Memory B cell (primary cell): ENCODE measurements at regions not wholly inside any gene's neighbourhood (a gene's known extent, or its start where the extent isn't known, plus 50 kb on each side); places are given as distances from the start of the nearest gene placed in this dataset.

Experiments used
- ATAC-seq: fragments of 150-1000 bp; cut with Tn5 transposase; 2 replicates; pipeline ENCODE4 v1.10.0; 2021; ENCODE audit warnings: low read depth, mild to moderate bottlenecking, moderate library complexity
- DNase-seq, 2 donors: peaks; one replicate each; pipeline ENCODE4 v3.0.0; 2022; ENCODE audit warnings: low spot score in 2 of 2
- H3K27ac Mint-ChIP-seq: one replicate; pipeline ENCODE4 v1.8.0; 2022; ENCODE audit warnings: mild to moderate bottlenecking, moderate library complexity, mixed read lengths
- H3K27me3 Mint-ChIP-seq: one replicate; pipeline ENCODE4 v1.8.0; 2022; ENCODE audit warnings: mixed read lengths
- H3K36me3 Mint-ChIP-seq: one replicate; pipeline ENCODE4 v1.8.0; 2022; ENCODE audit warnings: mild to moderate bottlenecking, mixed read lengths
- H3K4me1 Mint-ChIP-seq: one replicate; pipeline ENCODE4 v1.8.0; 2022; ENCODE audit warnings: mixed read lengths
- H3K4me3 Mint-ChIP-seq: one replicate; pipeline ENCODE4 v1.8.0; 2022; ENCODE audit warnings: mild to moderate bottlenecking, moderate library complexity, mixed read lengths
- H3K9me3 Mint-ChIP-seq: one replicate; pipeline ENCODE4 v1.8.0; 2022; ENCODE audit warnings: mixed read lengths

DNA sequence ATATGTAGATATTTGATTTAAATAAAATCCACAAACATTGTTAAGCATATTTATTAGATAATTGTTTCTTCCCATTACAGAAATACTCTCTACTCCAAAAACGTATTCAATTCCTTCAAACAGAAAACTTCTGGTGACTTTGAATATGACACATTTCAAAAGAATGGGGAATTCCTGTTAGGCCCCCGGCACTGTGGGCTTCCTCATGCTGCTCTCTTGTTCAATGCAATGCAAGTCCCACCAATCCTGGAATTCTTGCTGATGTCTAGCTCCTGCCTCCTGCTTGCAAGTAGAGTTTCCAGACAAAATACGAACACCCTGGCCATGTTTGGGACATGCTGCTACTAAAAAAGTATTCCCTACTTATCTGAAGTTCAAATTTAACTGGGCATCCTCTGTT lies 544.1 kb downstream of the QKI start:
- DNase-seq (no peak), ATAC-seq (no peak)
- H3K4me3 Mint-ChIP-seq = no peak overlapping the region
- H3K27ac Mint-ChIP-seq = no peak overlapping the region
- H3K4me1 Mint-ChIP-seq = peaks cover 3% of the 10 kb centered on the region
- no peaks in the 10 kb centered on the region for H3K9me3 Mint-ChIP-seq
- peaks cover 10% of the 10 kb centered on the region for H3K27me3 Mint-ChIP-seq
- no peaks in the 10 kb centered on the region for H3K36me3 Mint-ChIP-seq

DNA sequence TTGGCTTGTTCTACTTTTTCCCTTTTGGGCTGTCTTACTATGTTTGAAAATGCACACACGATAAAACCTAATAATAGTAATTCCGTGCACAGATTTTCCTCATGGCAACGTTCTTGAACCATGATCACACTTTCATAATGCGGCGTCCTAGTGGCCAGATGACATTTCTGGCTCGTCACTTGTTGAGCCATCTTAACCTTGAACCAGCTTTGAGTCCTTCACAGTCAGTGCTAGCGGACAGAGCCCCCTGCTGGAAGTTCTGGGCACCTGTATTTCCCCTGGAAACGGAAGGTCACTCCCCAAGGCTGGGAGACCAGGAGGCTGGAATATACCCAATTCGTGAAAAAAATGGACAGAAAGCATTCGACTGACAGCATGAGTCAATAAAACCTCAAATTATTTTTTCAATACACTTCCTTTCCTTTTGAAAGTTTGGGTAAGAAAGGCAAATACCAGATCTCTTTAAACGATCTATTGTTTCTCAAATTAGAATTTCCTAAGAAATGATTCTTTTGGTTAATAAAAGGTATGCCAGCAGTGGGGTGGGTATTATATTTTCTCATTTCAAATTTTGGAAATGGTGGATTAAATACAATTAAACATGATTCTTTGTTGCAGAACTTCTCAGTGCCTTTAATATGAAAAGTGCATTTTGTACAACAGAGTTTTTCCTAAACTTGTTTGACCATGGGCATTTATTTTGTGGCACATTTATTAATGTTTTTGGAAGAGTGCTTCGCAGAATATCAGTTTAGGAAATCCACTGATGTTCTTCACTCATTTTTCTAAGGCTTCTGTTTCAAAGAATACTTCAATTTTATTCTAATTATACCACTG lies 542.3 kb downstream of the QKI start:
- Mint-ChIP-seq H3K36me3 (no peaks in the 10 kb centered on the region), H3K27me3 (peaks cover 16% of the 10 kb centered on the region), H3K4me3 (no peak overlapping the region), H3K27ac (no peak overlapping the region), H3K4me1 (peaks cover 3% of the 10 kb centered on the region), H3K9me3 (no peaks in the 10 kb centered on the region)
- peak; percentile 60 to 67 for DNase-seq
- ATAC-seq = peak; percentile 90

DNA sequence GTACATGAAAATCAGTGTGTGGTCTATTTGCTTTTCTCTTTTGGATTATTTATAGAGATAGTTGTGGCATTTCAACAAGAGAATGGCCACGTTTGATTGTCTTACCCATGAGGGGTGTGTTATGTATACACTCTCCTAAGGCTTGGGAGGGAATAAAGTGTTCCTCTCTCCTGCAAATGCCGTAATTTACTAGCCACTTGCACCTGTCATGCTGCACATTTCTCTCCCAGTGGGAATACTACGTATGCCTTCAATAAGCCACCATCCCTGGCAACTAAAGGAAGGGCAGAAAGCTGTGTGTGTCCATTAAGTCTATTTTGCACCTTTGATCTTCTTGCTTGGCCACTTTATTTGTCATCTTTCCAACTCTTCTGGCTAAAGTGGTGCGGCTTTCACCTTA lies 541.2 kb downstream of the QKI start:
- DNase-seq = no peak
- Mint-ChIP-seq H3K27ac (no peak overlapping the region), H3K27me3 (peaks cover 19% of the 10 kb centered on the region), H3K9me3 (no peaks in the 10 kb centered on the region), H3K4me3 (no peak overlapping the region), H3K4me1 (peaks cover 3% of the 10 kb centered on the region), H3K36me3 (no peaks in the 10 kb centered on the region)
- no peak for ATAC-seq

DNA sequence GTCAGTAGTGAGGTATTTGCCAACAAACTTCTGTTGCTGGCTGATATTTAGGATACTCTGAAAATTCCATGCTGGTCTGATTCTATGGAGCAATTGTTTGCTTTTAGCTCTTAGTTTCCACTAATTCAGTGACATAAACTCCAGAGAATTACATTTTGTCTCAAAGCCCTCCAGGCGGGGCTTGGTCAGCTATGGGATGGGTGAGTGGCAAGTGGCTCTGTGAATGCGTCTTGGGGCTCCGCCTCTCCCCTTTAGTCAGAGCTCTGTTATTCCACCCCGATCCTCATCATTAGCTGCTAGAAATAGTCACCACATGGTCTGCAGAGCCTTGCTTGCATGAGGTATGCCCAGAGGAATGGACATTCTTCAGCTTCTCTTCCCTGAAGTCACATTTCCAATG lies 540.6 kb downstream of the QKI start:
- no peak for DNase-seq
- ATAC-seq = no peak
- H3K27ac Mint-ChIP-seq = no peak overlapping the region
- no peaks in the 10 kb centered on the region for H3K9me3 Mint-ChIP-seq
- no peaks in the 10 kb centered on the region for H3K36me3 Mint-ChIP-seq
- peaks cover 20% of the 10 kb centered on the region for H3K27me3 Mint-ChIP-seq
- H3K4me1 Mint-ChIP-seq = peaks cover 3% of the 10 kb centered on the region
- no peak overlapping the region for H3K4me3 Mint-ChIP-seq

DNA sequence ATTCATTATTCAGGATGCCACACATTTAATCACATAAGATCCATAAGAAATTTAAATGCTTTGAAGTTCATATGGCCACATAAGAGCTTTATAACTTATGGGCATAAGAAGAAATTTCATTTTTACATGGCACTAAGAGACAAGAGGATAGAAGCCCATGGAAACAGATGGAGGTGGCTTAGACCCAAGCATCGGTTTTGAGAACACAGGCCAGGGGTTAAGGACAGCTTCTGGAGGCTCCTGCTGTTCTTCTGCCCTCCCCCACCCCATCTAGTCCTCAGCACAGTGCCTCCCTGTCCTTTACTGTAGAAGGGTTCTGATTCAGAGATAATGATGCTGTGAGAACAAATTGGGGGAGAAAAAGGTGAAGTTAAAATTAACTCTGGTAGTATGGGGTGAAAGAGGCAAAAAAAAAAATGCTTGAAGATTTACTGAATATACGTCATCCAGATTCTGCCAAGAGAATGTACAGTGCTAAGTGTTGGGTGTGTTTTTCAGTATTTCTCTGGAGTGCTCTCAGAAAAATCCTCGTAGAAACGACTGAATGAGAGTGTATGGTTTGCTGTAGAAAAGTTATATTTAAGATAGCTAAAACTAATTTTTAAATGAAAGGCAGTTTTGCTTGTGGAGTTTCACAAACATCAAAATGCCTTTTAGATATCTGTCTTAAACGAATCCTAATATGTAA lies 539.7 kb downstream of the QKI start:
- Mint-ChIP-seq H3K27ac (no peak overlapping the region), H3K27me3 (peaks cover 21% of the 10 kb centered on the region), H3K4me3 (no peak overlapping the region), H3K36me3 (no peaks in the 10 kb centered on the region), H3K9me3 (no peaks in the 10 kb centered on the region), H3K4me1 (peaks cover 3% of the 10 kb centered on the region)
- no peak for ATAC-seq
- no peak for DNase-seq

DNA sequence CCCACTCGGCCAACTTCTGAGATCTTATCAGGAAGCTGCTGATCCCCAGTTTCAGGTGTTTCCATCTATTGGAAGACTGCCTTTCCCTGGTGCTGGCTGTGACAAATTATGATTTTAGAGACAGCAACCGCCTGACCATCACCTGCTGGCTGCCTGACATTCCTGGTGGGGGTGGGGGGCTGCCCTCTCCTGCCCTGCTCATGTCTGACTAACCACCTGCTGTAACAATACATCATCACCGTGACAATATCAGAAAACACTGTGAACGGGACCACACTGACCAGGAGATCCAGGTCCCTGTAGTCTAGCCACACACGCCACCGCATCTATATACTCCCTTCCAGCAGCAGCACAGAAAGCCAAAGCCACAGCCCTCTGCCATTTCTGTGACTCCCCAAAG lies 537.5 kb downstream of the QKI start:
- H3K9me3 Mint-ChIP-seq = no peaks in the 10 kb centered on the region
- H3K36me3 Mint-ChIP-seq = no peaks in the 10 kb centered on the region
- peaks cover 23% of the 10 kb centered on the region for H3K27me3 Mint-ChIP-seq
- peaks cover 3% of the 10 kb centered on the region for H3K4me1 Mint-ChIP-seq
- H3K4me3 Mint-ChIP-seq = no peak overlapping the region
- ATAC-seq (no peak), DNase-seq (no peak)
- H3K27ac Mint-ChIP-seq = no peak overlapping the region

DNA sequence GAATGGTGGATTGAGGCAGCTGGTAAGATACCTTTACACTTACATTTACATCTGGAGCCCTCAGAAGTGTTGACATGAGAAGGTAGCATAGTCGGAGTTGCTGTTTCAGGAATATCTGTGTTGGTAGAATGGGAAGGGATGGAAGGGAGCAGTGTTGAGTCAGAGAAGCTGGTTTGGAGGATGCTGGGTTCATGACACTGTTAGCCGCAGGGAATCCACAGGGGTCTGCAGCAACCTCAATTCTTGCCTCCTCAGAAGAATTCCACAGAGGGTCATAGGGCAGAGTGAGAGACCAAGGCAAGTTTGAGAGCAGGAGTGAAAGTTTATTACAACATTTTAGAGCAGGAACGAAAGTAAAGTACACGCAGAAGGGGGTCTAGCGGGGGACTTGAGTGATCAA lies 536.8 kb downstream of the QKI start:
- no peak overlapping the region for H3K4me3 Mint-ChIP-seq
- ATAC-seq (no peak), DNase-seq (no peak)
- H3K27ac Mint-ChIP-seq = no peak overlapping the region
- H3K36me3 Mint-ChIP-seq = no peaks in the 10 kb centered on the region
- H3K4me1 Mint-ChIP-seq = no peaks in the 10 kb centered on the region
- peaks cover 23% of the 10 kb centered on the region for H3K27me3 Mint-ChIP-seq
- no peaks in the 10 kb centered on the region for H3K9me3 Mint-ChIP-seq

DNA sequence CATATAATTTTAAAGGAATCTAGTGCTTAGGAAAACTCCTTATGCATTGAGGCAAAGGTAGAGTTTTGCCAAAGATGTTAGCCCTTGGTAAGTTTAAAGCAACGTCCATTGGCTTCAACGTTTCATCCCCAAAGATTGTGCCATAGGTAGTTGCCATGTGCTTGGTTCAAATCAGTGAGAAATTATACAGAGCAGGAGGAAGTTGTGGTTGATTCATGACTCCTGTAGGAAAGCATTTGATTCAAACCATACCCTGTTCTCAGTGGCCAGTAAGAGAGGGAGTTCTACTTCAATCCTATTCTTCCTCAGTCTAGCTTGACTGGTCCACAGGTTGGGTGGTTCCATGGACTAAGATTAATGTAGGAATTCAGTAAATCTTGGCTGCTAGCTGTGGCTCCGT lies 535.6 kb downstream of the QKI start:
- no peak for ATAC-seq
- Mint-ChIP-seq H3K4me1 (no peaks in the 10 kb centered on the region), H3K27me3 (peaks cover 15% of the 10 kb centered on the region), H3K4me3 (no peak overlapping the region), H3K36me3 (no peaks in the 10 kb centered on the region), H3K9me3 (no peaks in the 10 kb centered on the region), H3K27ac (no peak overlapping the region)
- DNase-seq = no peak

DNA sequence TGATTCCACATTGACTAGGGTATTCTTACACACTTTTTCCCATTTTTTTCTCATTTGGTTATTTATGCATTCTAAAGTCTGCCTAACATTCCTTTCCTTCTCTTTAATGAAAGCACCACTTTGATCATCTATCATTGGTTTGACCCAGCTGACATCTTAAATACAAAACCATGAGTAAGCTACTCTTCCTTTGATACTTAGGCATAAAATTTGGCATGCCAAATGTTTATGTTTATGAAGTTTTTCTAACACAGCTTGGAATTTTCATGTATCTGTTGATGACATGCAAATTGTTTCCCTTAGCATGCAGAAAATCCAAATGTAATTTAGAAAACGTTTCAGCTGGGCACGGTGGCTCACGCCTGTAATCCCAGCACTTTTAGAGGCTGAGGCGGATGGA lies 534.9 kb downstream of the QKI start:
- no peaks in the 10 kb centered on the region for H3K9me3 Mint-ChIP-seq
- ATAC-seq (no peak), DNase-seq (no peak)
- H3K36me3 Mint-ChIP-seq = no peaks in the 10 kb centered on the region
- H3K4me3 Mint-ChIP-seq = no peak overlapping the region
- peaks cover 17% of the 10 kb centered on the region for H3K27me3 Mint-ChIP-seq
- no peak overlapping the region for H3K27ac Mint-ChIP-seq
- no peaks in the 10 kb centered on the region for H3K4me1 Mint-ChIP-seq

DNA sequence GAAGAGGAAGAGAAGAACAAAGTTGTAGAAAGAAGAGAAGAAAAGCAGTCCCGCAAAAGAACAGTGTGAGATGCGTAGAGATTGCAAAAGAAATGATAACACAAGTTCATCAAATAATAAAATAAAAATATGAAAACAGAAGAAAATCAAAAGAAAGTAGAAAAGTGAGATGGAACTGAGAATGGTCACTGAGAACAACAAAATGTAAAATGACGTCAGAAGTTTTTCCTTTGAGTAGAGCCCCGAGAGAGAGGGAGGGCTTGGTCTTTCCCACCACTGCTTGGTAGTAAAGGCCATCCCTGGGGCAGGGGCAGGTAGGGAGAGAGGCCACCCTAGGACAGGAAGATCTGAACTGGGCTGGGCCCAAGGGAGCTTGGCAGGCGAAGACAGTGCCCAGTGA lies 533.7 kb downstream of the QKI start:
- Mint-ChIP-seq H3K4me3 (no peak overlapping the region), H3K27me3 (peaks cover 13% of the 10 kb centered on the region), H3K4me1 (no peaks in the 10 kb centered on the region)

DNA sequence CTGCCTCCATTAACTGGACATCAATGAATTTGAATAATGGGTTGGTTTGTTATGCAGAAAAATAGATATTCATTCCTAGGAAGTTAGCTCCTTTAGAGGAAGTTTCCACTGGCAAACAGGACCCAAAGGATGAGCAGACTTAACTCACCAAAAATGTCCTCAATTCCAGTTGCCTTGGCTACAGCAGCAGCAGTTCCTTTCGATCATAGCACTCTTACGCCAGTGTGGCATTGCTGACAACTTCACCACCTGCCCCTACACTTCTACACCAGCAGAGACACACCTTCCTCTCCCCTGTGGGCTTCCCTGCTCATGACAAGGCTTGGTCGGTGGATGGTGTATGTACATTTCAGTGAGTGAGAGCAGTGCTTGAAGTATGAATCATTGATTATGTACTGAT lies 532.8 kb downstream of the QKI start:
- Mint-ChIP-seq H3K9me3 (no peaks in the 10 kb centered on the region), H3K36me3 (no peaks in the 10 kb centered on the region), H3K4me1 (no peaks in the 10 kb centered on the region), H3K27ac (no peak overlapping the region), H3K4me3 (no peak overlapping the region), H3K27me3 (peaks cover 11% of the 10 kb centered on the region)
- ATAC-seq = no peak
- no peak for DNase-seq

More for the DNA sequence above, 533.7 kb downstream of the QKI start:
- no peak overlapping the region for H3K27ac Mint-ChIP-seq
- no peaks in the 10 kb centered on the region for H3K36me3 Mint-ChIP-seq
- no peak for ATAC-seq
- H3K9me3 Mint-ChIP-seq = no peaks in the 10 kb centered on the region
- no peak for DNase-seq

DNA sequence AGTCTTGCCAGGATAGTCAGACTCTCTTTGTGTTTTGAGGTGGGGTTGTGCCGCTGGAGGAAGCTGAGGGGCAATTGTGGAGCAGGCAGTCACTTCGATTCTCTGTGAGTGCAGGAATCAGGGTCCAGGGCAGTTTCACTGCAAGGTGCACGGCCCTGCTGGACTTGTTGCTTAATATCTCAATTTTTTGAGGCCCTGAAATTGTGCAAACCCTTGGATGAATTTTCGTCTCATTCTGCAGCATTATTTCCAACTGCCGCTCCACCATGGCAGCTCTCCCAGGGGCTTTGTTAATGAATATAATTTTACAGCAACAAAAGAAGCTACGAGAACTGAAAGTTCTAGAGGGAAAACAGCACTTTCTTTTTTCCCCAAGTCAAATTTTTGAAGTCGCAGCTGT lies 531.9 kb downstream of the QKI start:
- no peak for DNase-seq
- H3K27ac Mint-ChIP-seq = no peak overlapping the region
- no peak overlapping the region for H3K4me3 Mint-ChIP-seq
- no peaks in the 10 kb centered on the region for H3K36me3 Mint-ChIP-seq
- ATAC-seq = no peak
- no peaks in the 10 kb centered on the region for H3K9me3 Mint-ChIP-seq
- H3K27me3 Mint-ChIP-seq = peaks cover 13% of the 10 kb centered on the region
- H3K4me1 Mint-ChIP-seq = peaks cover 3% of the 10 kb centered on the region

DNA sequence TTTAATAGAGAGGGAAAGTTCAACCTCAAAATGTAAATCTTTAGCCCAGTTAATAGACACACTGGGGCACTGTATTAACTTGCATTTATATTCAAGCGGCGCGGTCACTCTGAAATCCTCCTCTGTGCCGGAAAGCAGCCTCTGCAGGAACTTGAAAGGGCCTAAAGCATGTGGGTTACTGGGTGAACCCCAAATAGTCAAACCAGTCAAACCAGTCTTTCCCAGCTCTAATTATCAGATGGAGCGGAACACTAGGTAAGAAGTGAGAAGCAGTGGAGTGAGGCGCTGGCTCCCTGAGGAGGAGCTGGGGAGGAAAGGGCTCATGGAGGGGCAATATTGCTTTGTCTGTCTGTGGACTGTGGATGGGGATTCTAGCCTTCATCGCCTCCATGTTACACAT lies 531.3 kb downstream of the QKI start:
- peaks cover 11% of the 10 kb centered on the region for H3K27me3 Mint-ChIP-seq
- no peaks in the 10 kb centered on the region for H3K36me3 Mint-ChIP-seq
- no peak overlapping the region for H3K27ac Mint-ChIP-seq
- H3K4me3 Mint-ChIP-seq = no peak overlapping the region
- DNase-seq (no peak), ATAC-seq (no peak)
- no peaks in the 10 kb centered on the region for H3K9me3 Mint-ChIP-seq
- peaks cover 3% of the 10 kb centered on the region for H3K4me1 Mint-ChIP-seq

DNA sequence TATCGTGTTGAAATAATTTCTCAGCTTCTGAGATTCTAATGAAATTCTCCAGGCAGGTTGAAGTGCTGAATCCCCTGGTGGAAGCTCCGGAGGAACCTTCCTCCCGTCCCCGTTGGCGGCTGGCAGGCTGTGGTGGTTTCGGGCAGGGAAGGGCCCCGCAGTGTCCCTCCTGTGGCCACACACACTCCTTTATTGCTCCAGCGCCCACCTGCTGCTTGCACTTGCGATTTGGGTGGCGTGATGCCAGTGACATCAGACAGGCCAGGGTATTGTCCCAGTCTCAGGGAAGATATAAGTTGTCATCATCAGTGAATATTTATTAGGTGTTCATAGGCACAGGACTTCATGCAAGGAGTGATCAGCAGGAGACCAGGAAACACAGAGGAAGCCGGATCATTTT lies 530.4 kb downstream of the QKI start:
- Mint-ChIP-seq H3K27ac (no peak overlapping the region), H3K4me1 (peaks cover 3% of the 10 kb centered on the region), H3K9me3 (no peaks in the 10 kb centered on the region), H3K36me3 (no peaks in the 10 kb centered on the region), H3K4me3 (no peak overlapping the region), H3K27me3 (peaks cover 13% of the 10 kb centered on the region)
- ATAC-seq (no peak), DNase-seq (no peak)
